ENCODE measurements at regions not wholly inside any gene's neighbourhood (a gene's known extent, or its start where the extent isn't known, plus 50 kb on each side); places are given as distances from the start of the nearest gene placed in this dataset.
"Not testable (repeated sequence)": the region's sequence is repeated elsewhere in the genome, so short reads cannot be mapped to it uniquely, and the experiment has no call there.

DNA sequence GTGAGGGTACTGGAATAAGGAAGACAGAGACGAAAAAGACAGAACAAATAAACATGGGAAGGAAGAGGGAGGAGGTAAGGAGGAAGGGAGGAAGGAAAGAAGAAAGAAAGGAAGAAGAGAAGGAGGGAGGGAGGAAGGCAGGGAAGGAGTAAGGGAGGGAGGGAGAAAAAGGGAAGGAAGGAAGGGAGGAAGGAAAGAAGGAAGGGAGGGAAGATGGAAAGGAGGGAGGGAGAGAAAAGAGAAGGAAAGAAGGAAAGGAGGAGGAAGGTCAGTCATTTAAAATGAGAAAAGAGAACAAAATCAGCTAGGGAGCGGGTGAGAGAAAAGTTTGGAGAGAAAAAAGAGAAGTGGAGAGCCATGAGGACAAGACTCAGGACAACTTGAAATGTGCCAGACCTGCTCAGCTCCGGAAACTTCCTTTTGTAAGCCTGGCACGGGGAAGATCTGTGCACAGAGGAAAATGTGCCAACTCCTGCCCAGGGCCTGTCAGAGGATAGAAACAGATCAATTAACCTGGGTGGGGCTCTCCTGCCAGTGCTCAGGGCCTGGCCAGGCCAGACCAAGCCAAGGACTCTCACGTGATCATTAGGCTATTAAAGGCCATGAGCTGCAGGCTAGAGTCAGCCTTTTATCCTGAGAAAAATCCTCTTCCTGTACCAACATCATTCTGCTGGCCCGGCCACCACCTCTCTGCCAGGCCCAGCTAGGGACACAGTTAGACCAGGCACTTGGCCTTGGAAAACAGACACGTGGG, 50.1 kb upstream of the BCL6 start:
- no peak for DNase-seq (ENCODE audit: low read depth)

DNA sequence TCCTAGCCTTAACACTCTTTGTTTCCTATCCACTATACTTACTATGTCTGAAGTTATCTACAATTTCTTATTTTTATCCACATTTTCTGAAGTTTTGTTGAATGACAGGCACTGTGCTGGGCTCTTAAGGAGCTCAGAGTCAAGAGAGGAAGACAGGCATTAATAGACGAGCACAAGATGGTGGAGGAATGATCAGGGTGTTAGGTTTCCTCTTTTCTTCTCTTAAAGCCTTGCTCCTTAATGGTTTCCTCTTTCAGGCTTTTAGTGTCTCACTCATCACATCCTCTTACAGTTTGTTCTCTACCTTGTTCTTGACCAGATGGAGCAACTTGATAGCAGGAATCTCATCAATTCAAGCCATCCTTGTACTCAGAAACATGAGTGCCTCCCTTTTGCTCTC, 52.9 kb upstream of the BCL6 start:
- no peak for DNase-seq (ENCODE audit: low read depth)

DNA sequence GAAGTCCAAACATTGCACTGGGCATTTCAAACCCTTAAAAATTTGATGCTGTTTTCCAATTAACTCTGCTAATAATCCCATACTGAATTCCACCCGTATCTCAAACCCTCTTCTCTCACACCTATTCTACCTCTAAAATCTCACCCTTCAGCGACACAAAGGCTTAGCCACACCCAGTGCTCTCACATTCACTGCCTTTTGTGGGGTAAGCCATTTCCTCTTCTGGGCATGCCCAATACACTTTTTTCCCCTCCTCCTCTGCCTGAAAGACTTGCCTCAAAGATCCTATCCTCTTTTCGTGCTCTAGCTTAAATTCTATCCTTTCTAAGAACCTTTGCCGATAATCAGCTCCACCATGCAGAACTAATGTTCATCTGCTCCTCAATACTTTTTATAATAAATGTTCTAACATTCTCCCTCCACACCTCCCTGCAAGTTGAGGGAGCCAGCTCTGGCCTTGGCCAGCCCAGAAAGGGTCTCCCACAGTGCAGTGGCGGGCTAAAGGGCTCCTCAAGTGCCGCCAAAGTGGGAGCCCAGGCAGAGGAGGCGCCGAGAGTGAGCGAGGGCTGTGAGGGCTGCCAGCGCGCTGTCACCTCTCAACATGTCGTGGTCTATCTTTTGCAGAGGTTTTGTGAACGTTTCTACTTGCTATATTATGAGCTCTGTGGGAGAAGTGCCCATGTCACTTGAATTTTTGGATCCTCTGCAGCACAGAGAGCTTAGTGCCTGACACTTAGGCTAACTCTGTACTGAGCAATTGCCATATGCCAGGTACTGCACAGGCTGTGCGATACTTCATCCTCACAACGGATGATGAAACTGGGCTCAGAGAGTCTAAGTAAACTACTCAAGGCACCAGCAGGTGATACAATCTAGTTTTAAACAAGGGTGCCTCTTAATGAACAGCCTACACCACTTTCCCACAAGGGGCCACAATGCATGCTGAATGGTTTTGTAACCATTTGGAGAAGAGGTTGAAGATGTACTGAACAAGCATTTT, 53.6 kb upstream of the BCL6 start:
- no peak for DNase-seq (ENCODE audit: low read depth)

DNA sequence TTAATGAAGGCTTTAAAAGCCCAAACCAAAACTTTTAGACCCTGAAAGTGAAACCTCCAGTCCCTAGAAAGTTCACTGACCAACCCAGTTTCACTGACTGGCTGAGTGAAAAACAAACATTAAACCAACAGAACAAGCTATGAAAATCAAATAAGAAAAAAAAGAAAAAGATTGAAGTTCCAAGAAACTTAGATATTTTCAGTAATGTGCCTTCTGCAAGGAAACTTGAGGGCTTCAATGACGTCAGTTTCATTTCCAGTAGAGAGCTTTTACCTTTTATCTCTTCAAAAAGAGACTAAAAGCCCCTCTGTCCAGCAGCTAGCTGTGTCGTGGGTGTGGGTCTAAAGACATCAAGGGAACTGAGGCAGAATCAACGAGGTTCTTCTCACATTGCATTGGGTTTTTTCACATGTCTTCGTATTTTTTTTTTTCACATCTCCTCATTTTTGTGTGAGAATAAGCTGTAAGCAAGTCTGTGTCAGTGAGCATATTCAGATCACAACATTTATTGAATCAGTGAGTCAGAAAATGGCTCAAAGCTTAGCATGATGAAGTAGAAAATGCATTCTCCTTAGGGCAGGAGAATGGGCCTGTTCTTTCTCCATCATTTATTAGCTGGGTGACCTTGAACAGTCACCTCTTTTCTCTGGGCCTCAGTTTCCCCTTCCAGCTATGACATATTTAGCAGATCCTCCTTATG, 54.8 kb upstream of the BCL6 start:
- no peak for DNase-seq (ENCODE audit: low read depth)

DNA sequence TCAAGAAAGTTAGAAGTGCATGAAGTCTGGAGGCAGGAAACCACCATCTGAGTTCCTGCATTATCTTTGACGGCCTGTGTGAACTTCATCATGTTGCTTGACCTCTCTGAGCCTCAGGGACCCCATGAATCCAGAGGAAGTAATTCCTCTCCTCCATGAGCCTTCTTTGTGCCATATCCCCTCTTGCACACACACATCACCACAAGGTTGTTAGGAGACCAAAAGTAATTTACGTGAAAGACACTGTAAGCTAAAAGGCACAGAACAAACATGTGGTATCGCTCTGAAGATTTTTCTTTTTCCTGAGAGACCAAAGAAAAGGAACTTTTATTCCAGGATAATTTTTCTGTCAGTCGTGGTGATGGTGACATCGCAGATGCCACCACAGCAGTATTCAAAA, 55.9 kb upstream of the BCL6 start:
- DNase-seq (ENCODE audit: low read depth), result no peak

DNA sequence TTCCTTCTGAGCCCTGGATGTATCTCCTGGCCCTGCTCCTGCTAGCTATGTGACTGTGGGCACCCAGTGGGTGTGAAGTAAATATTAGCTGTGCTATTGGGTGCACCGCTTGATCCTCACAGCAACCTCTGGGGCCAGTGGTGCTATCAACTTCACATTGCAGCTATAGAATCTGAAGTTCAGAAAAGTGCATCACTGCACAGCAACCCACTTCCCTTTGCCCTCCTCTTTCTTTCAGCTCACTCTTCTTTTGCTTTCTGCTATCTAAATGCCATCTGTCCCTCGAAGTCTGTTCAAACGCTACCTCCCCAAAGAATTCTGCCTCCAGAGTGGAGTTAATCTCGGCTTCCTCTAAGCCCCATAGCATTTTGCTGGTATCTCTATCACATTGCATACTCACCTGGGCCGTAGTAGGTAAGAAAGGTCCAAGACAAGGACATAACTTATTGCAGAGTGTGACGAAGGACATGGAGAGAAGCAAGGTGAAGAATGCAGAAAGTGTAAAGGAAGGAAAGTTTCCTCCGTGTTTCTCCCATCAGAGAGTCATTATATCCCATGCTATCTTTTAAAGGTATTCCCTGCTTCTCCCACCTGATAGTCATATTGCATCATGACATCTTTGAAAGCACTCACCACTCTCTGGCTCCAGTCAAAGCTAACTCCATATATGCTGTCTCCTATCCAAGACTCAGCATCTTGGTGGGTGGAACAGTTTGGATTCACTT, 57.1 kb upstream of the BCL6 start:
- no peak for DNase-seq (ENCODE audit: low read depth)

DNA sequence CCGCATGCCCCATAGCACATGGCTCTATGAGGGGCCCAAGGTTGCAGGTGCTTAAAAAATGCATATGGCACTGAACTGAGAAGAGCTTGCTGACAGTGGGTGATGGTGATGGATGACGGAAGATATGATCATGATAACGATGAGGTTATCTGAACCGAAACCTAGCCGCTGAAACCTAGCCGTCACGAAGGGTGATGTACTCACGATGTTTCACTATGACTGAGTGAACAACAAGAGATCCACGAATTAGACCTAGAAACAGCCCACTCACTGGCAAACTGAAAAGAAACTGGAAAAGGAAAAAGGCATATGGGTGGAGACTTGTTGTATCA, 57.6 kb upstream of the BCL6 start:
- no peak for DNase-seq (ENCODE audit: low read depth)

DNA sequence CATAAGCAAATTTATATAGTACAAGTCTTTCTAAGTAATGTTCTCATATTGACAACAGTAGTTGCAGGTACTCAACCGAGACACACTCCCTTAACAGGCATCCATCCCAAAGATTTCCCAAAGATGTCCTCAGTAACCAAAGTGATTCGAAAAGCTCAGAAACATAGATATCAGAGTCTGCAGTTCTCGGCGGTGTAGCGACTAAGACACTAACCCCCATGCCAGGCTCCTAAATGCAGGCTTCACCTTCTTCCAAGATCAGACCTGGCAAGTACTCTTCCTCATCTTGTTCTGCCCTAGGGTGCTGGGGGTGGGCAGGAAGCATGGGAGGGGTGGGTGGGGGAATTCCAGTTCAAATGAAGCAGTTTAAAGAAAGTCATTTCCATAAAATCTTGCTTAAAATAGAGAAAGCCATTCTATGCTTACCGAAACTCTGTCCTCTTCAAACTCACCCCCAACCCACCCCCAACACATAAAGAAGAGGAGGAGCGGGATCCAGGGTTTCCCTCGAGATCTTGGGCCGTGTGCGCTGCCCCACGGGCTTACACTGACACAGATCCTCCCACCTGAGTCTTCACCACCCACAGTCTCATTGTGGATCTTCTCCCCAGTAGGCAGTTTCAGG, 59.0 kb upstream of the BCL6 start:
- no peak for DNase-seq (ENCODE audit: low read depth)

DNA sequence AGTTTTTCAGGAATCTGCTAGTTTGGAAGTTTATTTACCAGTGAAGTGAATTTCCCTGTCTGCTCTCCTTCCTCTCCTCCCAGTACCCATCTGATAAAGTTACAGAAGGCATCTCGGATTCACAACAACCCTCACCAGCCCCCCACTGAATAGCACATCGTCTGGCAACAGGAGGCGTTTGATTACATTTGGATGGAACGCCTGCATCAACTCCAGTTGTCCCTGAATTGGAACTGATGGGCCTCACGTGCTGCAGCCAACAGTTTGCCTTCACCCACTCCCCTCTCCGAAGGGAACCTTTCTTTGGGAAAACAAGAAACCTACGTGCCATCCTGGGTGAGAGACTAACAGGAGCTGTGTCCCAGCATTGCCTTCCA, 59.5 kb upstream of the BCL6 start:
- DNase-seq (ENCODE audit: low read depth), result no peak

DNA sequence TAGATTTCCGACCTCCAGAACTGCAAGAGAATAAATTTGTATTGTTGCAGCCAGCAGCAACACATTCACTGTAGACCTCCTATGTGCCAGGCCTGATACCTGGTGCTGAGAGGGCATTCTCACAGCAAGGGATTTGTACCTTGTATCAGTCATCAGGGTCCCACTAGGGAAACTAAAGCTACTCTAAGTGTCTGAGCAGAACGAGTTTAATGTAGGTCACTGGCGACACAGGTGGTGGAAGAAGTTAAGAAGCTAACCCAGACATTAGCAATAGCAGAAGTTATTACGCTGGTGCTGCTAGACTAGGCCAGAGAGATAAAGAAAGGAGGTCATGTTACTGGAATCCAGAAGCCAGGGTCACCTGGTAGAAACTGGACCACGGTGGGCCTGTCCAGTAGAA, 60.5 kb upstream of the BCL6 start:
- DNase-seq (ENCODE audit: low read depth), result no peak

DNA sequence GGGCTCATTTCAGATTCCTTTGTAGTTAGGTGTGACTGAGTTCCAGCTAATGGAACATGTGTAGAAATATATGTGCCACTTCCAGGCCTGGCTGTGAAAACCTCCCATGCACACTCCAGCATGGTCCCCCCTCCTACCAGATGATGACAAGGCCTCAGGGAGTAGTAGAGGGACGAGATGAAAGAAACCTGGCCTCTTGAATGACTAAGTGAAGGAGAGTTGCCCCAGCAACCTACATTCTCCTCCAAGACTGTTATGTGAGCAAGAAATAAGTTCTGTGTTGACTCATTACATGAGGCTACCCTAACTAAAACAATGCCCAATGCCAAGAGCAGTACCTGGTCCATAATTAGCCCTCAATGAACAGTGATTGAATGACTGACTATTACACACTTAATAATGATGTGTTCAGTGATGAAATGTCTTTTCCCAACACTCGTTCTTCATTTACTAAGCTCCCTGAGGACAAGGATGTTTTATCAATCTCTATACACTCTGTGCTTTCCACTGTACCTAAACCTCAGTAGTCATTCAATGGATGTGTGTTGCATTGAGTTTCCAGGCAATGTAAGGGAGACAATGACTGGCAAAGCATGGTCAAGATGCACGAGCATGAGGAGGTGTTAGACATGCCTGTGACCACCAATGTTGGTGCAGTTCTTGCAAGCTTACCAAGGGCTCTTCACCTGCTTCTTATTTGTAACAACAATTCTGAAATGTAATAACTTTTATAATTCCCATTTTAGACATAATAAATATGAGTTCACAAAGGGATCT, 62.0 kb upstream of the BCL6 start:
- DNase-seq (ENCODE audit: low read depth), result peak; percentile 43

DNA sequence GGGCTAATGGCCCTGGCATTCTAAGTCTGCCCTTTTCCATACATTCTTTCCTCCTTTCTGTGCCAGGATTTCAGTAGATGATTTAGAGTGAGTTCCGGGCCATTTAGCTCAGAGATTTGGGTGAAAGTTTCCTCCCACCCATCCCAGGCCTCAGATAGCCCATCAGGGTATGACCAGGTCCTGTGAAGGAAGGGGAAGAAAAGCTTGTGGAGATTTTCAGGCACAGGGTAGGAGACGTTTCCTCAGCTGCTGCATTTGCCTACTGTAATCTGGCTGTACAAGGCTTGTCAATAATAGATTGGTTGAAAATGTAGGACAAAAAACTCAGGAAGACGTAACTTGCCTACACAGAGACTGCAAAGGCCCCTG, 63.2 kb upstream of the BCL6 start:
- no peak for DNase-seq (ENCODE audit: low read depth)

DNA sequence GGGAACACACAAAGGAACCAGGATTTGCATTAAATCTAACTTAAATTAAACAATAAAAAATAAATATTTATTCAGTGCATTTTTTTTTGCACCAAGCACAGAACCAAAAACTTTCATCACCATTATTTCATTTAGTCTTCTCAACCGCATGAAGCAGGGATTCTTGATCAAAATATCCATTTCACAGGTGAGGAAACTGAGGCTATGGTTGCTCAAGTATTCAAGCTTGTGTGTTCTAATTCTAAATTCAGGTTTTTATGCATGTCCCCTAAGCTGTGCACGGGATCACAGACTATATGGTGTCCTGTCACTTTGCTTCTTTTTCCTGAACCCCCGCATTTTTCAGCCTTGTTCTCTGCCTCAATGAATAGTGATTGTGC, 64.3 kb upstream of the BCL6 start:
- no peak for DNase-seq (ENCODE audit: low read depth)

DNA sequence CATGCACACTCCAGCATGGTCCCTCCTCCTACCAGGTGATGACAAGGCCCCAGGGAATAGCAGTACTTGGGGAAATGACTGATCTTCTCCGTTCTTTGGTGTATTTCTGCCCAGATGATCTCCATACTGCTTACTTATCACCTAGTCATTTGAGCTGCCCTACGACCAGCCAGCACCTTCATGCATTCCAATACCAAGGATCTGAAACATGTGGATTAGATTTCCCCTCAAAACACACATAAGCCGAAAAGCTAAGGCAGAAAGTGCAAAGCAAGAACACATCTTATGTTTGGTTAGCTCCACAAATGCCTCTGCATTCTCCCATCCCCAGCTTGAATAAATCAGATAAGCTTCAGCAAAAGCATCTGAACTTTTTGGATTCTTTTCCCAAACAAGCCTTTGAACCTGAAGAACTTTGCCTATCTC, 64.8 kb upstream of the BCL6 start:
- DNase-seq (ENCODE audit: low read depth), result no peak

DNA sequence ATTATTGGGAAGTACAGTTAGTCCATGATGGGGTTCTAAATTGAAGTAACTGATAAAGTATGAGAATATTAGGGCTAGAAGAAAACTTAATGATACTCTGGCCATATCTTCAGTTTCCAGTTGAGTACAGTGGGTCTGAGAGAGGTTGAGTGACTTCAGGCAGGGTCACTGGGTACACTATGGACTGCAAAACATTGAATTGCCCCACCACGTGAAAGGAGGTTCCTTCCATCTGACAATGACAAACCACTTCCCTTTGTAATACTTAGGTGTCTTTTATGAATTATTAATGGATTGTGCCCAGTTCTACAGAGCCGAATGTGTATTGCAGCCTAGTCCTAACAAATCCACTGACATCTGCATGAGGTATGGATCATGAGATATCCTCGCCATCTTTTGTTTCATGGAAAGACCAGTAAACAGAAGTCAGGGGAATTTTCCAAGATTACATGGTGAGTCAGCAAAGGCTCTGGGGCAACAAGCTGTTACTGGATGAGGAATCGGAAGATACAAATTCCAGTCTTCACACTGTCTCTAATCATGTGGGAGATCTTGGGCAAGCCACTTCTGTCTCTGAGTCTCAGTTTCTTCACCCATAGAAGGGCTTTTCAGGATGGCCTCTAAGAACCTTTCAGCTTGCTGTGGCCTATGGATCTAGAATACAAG, 66.5 kb upstream of the BCL6 start:
- DNase-seq (ENCODE audit: low read depth), result peak; percentile 51

DNA sequence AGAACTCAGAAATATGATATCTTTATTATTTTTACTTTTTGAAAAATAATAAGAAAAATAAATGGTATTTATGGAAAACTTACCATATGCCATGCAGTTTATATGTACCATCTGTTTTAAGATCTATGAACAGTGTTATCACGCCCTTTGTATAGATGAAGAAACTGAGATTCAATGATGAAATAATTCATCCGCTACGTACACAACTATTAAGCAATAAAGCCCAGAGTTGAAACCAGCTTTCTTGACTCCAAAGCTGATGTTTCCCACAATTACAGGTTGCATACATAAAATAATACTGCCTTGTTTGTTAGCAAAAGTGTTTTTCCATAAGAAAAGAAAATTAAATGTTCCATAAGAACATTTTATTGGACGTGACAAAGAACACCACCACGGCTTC, 67.2 kb upstream of the BCL6 start:
- DNase-seq (ENCODE audit: low read depth), result no peak

DNA sequence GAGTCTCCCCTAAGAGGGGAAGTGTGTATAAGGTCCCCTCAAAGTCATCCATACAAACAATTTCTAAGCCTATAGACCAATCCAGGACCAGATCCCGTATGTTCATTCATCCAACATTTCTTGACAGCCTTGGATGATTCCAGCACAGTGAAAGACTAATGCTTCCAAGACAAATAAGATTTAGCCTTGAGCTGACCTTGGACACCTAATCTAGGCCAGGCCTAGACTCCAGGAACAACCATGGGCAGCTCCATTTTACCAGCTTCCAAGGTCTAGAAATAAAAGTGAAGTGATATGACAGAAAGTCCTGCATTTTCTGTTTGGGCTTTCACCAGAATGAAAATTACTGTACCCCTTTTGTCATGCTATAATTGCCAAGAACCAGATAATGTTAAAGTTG, 67.9 kb upstream of the BCL6 start:
- no peak for DNase-seq (ENCODE audit: low read depth)

DNA sequence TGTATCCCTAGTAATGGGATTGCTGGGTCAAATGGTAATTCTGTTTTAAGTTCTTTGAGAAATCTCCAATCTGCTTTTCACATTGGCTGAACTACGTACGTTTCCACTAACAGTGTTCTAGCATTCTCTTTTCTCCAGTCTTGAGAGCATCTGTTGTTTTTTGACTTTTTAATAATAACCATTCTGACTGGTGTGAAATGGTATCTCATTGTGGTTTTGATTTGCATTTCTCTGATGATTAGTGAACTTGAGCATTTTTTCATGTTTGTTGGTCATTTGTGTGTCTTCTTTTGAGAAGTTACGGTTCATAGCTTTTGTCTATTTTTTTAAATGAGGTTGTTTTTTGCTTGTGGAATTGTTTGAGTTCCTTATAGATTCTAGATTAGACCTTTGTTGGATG, 72.5 kb upstream of the BCL6 start:
- DNase-seq (ENCODE audit: low read depth), result not testable (repeated sequence)

DNA sequence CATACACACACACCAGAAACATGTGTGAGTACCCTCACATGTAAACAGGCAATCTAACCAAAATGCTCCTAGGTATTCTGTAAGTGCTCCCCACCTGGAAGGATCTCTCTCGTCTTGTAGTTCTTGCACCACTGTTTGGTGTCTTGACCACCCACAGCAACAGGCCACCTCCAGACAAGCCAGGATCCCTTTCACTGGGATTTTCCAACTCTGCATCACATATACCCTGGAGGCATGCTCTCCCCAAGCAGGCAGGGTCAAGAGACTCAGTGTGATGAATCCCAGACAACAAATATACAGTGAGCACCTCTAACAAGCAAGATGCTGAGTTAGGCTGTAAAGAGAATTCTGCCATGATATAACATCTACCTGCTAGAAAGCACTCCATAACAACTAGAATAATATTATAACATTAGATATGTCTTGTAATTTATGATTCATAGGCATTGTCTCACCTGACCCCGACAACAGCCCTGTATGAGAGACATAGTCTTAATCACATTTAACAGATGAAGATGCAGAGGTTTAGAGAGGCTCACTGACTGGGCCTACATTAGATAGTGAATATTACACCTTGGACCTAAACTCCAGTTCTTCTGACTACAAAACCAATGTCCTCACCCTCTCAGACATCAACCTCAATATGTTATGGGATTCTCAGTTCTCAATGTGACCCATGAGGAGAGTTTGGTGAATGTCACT, 76.5 kb upstream of the BCL6 start:
- DNase-seq (ENCODE audit: low read depth), result no peak

DNA sequence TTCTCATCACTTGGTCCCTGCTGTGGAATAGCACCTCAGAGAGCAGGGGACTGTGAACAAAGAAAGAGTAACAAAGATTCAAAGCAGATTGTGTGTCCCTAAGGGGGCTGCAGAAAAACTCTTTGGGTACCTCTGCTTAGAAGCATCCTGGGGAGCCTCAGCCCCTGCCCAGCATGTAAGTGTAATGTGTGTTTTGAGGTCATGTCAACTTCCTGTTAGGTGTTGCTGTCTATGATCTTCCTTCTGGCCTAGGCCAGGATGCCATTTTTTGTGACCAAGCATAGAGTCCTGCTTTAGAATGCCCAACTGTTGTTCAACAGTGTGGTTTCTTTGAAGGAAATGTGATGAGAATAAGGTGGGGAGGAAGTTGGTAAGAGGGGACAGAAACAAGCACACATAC, 77.1 kb upstream of the BCL6 start:
- no peak for DNase-seq (ENCODE audit: low read depth)

All from GM04504 (cell line).